PC-3 (cell line): ENCODE measurements at regions not wholly inside any gene's neighbourhood (a gene's known extent, or its start where the extent isn't known, plus 50 kb on each side); places are given as distances from the start of the nearest gene placed in this dataset.

ENCODE experiments used
- EZH2 ChIP-seq: fragments of 300-600 bp; sonication (generic); IDR thresholded peaks from one replicate; pipeline ENCODE4 v1.6.1; 2017; ENCODE audit warnings: antibody characterized with exemption, mild to moderate bottlenecking, low read length; ENCODE audit not compliant: unreplicated experiment
- TF ChIP-seq, protein P1 (sequence below): fragments of 300-600 bp; sonication (generic); conservative IDR thresholded peaks from 2 replicates; pipeline ENCODE4 v1.5.1; 2017; ENCODE audit warnings: antibody characterized with exemption, low read depth, mild to moderate bottlenecking, low read length

DNA sequence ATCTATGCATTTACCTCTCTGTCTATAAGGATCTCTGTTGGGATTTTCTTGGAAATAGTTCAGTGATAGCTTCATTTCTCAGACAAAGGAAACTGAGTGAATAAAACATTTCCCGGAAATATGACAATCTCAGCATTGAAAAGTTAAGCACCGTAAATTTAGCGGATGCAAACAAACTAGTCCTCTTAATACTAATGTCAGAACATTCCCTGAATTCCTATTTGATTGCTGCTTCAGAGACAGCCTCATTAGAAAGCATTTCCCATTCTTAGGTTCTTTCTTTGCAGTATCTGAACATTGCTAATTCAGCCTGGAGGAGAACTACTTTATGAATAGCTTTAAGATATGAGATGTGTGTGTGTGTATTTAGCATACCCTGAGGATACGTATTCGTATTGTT is 101.3 kb downstream of the NR2F2 start:
- TF ChIP-seq, protein P1, sequence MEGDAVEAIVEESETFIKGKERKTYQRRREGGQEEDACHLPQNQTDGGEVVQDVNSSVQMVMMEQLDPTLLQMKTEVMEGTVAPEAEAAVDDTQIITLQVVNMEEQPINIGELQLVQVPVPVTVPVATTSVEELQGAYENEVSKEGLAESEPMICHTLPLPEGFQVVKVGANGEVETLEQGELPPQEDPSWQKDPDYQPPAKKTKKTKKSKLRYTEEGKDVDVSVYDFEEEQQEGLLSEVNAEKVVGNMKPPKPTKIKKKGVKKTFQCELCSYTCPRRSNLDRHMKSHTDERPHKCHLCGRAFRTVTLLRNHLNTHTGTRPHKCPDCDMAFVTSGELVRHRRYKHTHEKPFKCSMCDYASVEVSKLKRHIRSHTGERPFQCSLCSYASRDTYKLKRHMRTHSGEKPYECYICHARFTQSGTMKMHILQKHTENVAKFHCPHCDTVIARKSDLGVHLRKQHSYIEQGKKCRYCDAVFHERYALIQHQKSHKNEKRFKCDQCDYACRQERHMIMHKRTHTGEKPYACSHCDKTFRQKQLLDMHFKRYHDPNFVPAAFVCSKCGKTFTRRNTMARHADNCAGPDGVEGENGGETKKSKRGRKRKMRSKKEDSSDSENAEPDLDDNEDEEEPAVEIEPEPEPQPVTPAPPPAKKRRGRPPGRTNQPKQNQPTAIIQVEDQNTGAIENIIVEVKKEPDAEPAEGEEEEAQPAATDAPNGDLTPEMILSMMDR: no peak
- TF ChIP-seq EZH2: no peak
